NCI-H1930 (cell line): ENCODE measurements at regions not wholly inside any gene's neighbourhood (a gene's known extent, or its start where the extent isn't known, plus 50 kb on each side); places are given as distances from the start of the nearest gene placed in this dataset.
A peak's percentile ranks its signal among the peaks of the same experiment; 100 is the strongest.

Source experiments
- DNase-seq, 2 experiments: peaks; one replicate each; lab custom pipeline; 2025; lab: John Stamatoyannopoulos, UW

DNA sequence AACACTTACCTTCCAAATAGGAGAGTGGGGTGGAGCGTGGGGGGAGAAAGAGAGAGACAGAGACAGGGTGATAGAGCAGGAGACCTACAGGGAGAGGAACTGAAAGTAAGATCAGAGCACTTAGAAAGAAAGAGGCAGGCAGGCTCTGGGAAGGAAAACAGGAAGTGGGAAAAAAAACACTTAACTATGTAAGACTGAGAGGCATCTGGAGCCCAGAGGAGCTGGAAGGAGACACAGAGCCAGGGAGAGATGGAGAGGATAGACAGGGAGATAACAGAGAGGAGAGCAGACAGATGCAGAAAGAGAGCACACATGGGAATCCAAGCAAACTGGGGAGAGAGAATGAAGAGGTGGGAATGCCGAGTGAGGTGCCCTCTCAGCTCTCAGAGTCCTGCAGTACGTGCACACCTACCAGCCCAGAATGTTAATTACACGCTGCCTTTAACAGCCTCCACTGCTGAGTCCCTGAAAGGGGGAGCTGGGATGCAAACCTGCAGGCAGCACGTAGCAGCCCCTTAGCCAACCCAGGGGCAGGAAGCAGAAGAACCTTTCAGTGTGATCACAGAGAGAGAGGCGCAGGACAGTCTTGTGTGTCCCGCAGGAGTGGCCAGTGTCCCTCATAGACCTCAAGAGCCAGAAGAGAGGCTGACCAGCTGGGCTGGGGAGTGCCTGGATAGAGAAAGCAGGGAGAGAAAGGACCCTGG lies 132.7 kb upstream of the LRFN2 start:
- no peak for DNase-seq

DNA sequence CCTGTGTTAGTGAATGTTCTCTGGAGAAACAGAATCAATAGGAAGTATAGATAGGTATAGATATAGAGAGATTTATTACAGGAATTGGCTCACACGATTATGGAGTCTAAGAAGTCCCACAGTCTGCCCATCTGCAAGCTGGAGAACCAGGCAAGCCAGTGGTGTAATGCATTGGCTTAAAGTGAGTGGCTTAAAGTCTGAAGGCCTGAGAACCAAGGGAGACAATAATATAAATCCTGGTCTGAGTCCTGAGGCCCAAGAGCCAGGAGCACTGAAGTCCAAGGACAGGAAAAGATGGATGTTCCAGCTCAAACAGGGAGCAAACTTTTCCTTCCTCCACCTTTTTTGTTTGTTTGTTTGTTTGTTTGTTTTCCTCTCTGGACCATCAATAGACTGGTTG lies 131.2 kb upstream of the LRFN2 start:
- no peak for DNase-seq

DNA sequence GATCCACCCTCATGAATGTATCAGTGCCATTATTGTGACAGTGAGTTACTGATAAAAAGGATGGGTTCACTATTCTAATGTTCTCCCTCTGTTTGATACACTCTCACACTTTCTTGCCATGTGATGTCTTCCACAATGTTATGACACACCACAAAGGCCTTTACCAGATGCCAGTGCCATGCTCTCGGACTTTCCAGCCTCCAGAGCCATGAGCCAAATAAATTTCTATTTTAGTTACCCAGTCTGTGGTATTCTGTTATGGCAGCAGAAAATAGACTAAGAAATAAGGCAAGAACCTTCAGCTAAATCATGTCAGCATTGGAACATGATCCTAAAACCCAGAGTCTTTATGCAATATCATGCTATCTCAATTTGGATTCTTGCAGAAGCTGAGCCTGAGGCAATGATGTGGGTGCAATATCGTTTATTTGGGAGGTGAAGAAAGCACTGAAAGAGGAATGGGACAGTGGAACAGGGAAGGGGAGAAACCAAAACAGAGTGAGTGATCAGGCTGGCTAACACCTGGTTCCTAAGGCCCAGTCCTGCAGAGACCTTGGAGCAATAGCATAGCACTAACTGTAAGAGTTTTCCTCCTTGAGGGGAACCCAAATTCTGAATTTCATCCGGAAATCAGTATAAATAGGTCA lies 130.4 kb upstream of the LRFN2 start:
- no peak for DNase-seq

DNA sequence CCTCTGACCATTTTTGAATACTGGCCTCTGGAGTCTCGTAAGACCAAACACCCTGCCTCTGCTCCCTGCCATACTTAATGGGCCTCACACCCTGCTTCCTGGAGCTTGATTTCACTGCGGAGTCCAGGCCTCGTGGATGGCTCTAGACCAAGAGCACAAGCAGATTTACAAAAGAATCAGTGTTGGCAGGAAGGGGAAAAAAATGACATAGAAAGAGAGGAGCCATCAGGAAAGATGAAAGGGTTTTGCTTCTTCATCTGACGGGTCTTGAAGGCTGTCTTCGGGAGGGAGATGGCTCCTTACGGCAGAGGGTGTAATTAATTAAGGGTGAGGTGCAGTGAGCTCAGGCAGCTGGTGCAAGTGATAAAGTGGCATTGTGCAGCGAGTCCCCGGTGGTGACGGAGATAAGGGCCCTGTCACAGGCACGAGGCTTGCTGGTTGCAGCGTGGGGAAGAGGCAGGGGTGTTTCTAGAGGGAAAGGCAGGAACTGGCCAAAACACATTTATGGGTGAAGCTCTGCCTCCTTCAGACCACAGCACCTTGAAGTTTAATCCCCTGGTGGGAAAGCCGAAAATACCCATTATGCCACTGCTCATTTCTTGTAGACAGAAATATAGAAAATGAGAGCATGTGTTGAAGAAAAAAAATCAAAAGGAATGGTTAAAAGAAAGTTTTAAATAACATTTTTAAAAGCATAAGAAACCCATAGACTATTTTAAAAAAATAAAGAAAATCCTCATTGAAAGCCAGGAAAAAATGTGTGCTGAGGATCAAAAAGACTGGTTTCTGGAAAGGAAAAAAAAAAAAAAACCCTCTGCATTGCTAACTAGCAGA lies 128.6 kb upstream of the LRFN2 start:
- DNase-seq: no peak

DNA sequence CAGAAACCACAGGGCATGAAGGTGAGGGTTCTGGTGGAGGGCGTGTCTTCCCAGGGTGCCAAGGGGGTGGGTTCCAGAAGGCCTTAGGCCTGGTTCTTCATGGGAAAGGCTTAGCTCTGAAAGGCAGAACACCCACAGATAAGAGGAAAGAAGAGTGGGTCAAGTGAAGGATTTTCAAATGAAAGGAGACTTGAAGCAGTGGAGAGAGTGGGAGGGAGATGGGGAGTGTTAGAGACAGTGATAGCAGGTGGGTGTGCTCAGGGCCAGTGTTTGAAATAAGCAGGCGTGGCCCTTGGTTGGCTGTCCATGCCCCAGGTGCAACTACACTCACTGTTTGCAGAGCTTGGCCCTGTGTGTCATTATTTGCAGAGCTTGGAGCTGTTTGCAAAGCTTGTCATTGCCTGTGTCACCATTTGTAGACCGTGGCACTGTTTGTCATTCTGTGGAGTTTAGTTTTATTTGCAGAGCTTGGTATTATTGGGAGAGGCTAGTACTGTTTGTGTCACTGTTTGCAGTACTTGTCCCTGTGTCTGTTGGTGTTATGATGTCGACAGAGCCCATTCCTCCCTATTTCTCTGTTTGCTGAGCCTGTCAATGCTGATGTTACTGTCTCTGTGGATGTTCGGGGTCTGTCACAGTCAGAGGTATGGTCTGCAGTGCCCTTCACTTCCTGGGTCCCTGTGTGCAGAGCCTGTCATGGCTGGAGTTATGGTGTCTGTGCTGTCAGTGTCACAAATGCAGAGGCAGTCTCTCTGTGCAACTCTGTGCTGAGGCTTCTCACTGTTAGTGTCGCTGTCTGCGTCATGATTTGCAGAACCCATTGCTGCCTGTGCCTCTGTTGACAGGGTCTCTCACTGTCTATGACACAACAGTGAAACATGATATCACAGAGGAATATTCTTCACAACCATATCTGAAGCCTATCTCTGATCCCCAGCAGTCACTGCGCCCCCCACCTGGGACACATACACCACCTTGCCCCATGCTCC lies 127.7 kb upstream of the LRFN2 start:
- peak in 1 of 2 experiments; percentile 11 for DNase-seq

DNA sequence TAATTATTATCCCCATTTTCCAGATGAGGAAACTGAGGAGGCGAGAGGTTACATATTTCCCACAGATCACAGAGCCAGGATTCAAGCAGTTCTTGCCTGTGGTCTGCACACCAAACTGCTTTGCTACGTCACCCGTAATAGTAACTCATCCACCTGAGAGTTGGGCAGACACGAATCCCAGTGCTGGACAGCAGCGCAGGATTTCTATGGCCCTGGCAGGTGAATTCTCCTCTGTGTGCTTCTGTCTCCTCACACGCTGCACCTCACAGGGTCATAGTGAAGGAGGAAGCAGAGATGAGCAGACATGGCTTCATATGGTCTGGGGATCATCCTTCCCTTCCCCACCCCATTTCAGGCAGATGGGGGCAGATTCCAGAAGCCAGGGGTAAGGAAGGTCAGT lies 127.0 kb upstream of the LRFN2 start:
- no peak for DNase-seq

DNA sequence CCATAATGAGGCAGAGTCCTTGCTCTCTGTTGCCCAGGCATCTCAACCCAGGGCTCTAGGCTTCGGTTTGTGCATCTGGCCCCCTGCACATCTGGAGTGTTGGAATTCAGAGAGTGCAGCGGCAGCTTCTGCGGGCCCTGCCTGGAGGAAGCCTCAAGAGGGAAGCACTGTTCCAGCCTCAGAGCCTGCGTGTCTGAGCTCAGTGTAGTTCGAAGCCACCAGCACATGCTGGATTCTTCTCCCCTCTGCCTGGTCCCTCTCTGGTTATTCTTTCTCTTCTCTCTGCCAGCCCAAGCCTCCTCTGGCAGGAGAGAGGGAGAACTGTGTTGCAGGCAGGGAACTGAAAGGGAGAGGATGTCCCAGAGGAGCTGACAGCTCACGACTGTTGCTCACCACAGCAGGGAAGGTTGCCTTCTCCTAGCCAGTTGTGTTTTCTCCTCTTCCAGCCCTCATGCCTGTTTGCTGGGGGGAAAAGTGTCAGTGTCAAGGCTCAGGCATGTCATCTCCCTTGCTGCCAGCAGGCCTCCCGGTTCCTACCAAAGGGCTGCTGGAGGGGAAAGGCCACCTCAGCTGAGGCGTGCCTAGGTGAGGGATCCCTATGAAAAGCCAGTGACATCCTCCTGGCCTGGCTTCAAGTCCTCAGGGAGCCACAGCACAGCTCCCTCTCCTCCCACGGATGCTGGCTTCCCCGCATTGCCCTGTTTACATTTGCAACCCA lies 126.0 kb upstream of the LRFN2 start:
- no peak for DNase-seq

DNA sequence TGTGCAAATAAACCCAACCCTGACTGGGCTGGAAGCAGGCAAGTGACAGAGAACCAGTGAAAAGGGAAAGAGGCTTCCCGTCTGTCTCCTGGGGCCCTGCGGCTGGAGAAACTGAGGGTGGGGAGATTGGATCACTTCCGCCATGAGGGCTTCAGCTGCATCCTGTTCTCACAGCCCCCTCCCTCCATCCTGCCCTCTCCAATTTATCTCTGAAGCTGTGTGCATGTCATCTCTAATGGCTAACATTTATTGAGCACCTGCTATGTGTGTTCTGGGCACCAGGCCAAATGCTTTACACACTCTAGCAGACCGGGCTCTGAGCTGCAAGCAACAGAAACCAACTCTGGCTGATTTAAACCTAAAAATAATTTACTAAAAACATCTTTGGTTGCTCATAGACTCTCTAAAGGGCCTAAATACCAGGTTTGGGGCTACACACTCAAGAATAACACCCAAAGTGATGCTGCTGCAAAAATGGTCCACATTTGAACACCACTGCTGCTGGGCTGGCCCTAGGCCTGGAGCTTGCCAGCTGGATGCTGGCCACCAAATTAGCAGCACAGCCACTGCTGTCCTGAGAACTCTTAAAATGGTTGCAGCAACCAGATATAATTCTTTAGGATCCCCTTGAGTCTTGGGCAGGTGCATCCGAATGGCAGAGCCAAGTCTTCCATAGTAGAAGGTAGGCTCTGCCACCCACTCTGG lies 123.6 kb upstream of the LRFN2 start:
- no peak for DNase-seq

DNA sequence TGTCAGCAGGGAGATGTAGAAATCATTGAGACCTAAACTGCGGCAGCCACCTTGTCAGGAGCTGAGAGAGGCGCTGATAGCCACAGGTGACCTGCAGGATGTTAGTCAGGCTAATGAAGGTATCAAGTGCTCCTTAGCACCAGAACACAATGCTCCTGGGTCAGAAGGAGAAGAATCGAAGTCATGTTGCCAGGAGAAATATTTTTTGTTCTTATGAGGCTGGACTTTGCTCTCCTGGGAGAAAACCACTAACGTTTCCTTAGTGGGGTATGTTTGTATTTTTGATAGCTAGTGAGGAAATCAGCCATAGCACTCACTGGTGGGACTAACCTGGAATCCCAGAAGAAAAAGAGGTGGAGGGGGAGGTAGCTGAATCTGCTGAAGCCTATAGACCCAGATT lies 120.9 kb upstream of the LRFN2 start:
- DNase-seq: no peak

DNA sequence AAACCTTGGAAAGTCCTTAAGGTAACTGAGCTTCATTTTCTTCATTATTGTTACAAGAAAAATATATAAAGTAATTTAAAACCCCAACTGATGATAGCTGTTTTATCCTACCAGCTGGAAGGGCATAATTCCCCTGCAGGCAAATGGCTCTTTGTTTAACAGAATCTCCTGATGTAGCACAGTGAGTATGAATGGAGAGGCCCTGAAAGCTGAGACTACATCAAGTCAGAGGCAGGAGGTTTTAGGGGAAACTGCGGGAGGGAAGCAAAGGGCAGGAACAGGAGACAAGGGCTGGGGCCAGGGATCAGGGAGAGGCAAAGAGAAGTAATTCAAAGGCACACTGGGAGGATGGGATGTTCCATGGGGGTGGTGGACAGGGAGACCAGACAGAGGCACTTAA lies 119.0 kb upstream of the LRFN2 start:
- no peak for DNase-seq

DNA sequence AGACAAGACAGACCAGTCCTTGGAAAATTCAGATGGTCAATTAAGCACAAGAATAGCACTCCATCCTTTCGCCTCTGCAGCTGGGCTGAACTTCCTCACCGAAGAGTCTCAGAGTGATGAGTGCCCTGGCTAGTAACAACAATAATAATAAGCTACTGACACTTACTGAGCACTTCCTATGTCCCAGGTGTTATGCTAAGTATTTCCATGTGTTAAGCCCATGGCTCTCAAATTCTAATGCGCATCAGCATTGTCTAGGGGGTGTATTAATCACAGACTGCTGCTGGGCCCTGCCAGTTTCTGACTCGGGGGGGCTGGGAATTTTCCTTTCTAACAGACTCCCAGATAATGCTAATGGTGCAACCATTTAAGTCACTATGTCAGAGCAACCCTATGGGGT lies 118.2 kb upstream of the LRFN2 start:
- DNase-seq: no peak

DNA sequence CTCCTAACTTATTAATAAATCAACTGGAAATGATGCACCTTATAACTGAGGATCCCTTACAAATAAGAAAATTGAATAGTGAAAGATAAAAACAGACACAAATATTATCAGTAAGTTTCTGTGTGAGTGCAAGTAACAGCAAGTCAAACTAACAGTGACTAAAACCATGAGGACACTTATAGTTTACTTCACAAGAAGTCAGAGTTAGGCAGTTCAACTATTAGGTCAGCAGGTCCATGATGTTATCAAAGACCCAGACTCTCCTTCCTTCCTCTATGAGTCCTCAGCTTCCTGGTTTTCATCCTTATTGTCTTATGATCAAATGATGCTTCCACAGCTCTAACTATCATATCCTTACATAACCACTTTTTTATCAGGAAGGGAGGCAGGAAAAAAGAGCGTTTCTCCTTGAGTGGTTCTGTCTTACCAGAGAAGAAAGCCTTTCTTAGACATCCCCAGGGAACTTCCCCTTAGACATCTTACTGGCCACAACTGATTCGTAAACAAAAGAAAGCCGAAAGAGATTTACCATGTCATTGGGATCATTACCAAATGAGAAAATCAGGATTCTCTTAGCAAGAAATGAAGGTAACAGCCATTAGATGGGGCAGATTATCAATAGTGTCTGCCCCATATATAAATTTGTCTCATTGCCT lies 114.3 kb upstream of the LRFN2 start:
- DNase-seq: no peak

DNA sequence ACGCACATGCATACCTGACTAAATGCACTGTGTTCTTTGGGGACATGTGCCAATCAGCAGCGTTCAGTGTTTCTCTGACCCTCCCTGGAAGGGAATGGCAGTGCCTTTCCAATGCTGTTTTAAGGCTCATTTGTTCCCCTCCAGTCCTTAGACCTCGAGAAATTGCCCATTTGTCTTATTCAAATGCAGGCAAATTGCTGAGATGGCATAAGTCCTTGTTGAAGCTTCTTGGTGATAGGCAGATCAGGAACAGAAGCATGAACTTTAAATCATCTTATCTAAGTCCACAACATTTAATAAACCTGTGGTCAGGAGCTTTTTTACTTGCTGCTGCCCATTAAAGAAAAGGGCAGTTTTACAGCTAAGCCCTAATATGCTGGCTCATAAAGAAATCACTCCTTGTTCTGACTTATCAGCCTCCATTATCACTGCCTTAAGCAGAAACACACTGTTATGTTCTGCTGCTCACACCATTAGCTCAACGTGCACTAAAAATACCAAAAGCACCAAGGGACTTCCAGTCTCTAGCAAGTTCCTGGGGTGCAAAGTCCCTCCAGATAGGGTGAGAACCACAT lies 112.9 kb upstream of the LRFN2 start:
- no peak for DNase-seq

DNA sequence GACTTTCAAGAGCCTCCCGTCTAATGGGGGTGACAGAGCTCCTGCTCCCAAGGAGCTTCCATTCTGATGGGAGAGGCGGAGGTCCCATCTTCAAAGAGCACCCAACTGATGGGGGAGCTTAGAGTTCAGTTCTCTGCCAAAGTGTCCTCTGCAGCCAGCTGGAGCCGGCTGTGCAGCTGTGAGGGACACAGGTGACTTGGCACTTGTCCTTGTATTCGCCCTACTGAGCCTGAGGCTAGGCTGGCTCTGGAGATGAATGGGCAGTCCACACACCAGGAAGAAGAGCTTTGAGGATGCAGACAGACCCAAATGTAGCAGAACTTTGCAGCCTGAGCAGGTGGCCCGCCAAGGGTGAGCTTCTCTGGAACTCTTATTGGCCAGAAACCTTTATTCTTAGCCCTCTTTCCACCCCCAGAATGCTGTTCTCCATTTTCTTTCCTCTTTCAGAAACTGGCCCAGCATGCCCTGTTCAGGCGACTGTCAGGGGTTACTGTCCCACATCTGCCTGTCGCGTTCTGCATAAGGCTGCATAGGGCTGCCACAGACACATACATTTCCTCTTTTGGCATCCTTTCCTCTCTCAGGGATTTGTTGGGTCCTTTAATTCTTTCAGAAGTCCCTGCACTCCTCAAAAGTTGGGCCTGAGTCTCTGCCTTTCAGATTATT lies 108.7 kb upstream of the LRFN2 start:
- no peak for DNase-seq

DNA sequence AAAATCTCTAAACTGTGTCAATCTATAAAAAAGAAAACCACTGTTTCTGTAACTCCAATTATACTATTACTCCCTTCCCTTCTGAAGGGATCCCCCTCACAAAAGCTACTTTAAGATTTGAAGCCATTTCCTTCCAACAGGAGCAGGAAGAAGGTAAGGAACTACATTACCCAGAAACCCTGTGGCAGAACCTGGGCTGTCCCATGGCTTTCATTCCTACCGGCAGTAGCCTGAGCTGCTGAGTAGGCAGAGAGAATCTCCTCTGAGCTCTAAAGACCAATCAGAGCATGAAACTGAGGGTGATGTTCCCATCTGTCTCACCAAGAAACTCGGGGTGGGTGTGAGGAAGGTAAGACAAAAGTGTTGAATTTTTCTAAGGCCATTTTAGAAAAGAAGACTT lies 108.0 kb upstream of the LRFN2 start:
- no peak for DNase-seq

DNA sequence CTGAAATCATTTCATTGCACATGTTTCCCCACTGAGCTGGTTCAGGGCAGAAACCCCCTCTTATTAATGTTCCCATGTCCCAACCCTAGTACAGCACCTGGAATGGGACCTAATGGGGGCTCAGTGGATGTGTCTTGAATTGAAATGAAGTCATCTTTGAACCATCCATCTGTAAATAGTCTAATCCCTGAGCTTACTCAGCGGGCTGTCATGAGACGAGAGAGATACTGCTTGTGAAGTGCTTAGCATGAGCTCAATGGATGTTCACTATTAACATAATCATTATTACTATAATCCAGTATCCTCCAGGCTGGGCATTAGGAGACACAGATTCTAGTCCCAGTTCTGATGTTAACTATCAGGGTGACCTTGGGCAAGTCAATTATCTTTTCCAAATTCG lies 106.6 kb upstream of the LRFN2 start:
- no peak for DNase-seq

DNA sequence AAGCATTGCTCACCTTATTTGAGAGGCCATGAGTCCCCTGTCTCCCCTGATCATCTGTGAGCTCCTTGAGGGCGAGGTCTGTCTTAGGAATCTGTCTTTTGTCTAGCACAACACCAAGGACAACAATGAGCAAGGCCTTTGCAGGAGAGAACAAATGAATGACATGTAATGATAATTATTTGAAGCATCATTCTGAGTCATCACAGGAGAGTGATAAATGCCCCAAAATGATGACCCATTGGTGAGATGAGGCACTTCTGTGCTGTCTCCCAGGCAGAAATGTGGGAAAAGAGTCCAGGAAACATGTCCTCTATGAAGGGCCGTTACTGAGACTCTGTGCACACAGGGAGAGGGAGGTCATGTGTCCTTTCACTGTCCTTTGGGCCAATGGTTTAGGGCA lies 105.2 kb upstream of the LRFN2 start:
- DNase-seq: no peak

DNA sequence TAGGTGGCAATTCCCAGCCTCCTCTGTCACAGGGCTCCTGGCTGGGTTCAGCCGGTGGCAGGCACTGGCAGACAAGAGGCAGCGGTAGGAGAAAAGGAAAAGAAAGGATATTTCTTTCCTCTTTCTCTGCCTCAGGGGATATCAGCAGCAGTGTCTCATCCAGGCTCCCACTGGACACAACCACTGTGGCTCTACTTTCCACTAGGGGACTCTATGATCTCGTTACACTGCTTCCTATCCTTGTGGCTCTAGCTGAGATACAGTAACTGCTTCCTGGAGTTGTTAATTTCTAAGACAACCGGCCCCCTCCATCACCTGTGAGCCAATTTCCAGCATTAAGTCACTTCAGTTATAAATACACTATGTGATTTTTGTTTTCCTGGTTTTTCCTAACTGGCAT lies 102.0 kb upstream of the LRFN2 start:
- no peak for DNase-seq

DNA sequence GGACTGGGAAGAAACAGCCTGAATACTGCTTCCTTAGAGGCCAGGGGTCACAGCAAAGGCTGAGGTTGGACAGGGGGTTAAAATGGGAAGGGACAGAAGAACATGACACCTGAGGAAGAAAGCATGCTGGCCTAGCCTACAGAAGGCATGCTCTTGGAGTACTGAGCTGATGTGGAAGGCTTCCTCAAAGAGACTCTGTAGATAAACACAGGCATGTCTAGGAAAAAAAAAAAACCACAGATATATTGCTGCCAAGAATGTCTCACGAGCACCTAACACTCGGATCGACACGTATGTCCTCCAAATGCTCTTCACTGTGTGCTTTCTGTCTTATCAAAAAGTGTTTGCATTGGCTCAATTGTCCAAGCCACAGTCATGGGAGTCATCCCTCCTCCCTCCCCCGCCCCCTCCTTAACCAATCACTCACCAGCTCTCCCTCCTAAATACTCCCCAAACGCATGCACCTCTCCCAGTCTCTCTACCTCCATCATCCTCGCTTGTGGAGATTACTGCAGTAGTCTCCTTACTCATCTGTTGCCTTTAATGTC lies 101.1 kb upstream of the LRFN2 start:
- DNase-seq: no peak
